Activated CD4-positive, alpha-beta T cell treated with anti-CD3 and anti-CD28 coated beads, Interleukin-2, Interleukin-4, amounts not matched to agents 100 ng/mL and 50 ng/mL, durations not matched to agents 16 hours and 8 hours (primary cell): ENCODE measurements at regions not wholly inside any gene's neighbourhood (a gene's known extent, or its start where the extent isn't known, plus 50 kb on each side); places are given as distances from the start of the nearest gene placed in this dataset.
"Not testable (repeated sequence)": the region's sequence is repeated elsewhere in the genome, so short reads cannot be mapped to it uniquely, and the experiment has no call there.

Experiments
- DNase-seq: peaks from one replicate; pipeline ENCODE4 v3.0.0-alpha.2; 2020; ENCODE audit warnings: low spot score

GRCh38 chr5:105167092-105167491, 1604.5 kb upstream of the NUDT12 start:
- no peak for DNase-seq

GRCh38 chr5:105163547-105163946, 1601.0 kb upstream of the NUDT12 start:
- no peak for DNase-seq

- DNase-seq, result not testable (repeated sequence)
These were observed 1600.0 kb upstream of the NUDT12 start for GRCh38 chr5:105162557-105162956.

- DNase-seq, result no peak
These were observed 1595.9 kb upstream of the NUDT12 start for GRCh38 chr5:105158526-105158925.

GRCh38 chr5:105150323-105150722, 1587.7 kb upstream of the NUDT12 start:
- no peak for DNase-seq

GRCh38 chr5:105146867-105147266, 1584.3 kb upstream of the NUDT12 start:
- no peak for DNase-seq

- DNase-seq, result no peak
These were observed 1582.6 kb upstream of the NUDT12 start for GRCh38 chr5:105145152-105145551.

GRCh38 chr5:105134328-105134727, 1571.7 kb upstream of the NUDT12 start:
- DNase-seq, result no peak

GRCh38 chr5:105133087-105133486, 1570.5 kb upstream of the NUDT12 start:
- no peak for DNase-seq

- DNase-seq, result no peak
These were observed 1570.0 kb upstream of the NUDT12 start for GRCh38 chr5:105132581-105132980.

GRCh38 chr5:105131045-105131444, 1568.5 kb upstream of the NUDT12 start:
- DNase-seq, result no peak

- no peak for DNase-seq
These were observed 1539.0 kb upstream of the NUDT12 start for GRCh38 chr5:105101577-105101976.

GRCh38 chr5:105088961-105089360, 1526.4 kb upstream of the NUDT12 start:
- DNase-seq, result no peak

GRCh38 chr5:105088102-105088501, 1525.5 kb upstream of the NUDT12 start:
- no peak for DNase-seq

- no peak for DNase-seq
These were observed 1495.3 kb upstream of the NUDT12 start for GRCh38 chr5:105057893-105058292.

- DNase-seq, result no peak
These were observed 1494.4 kb upstream of the NUDT12 start for GRCh38 chr5:105057001-105057436.

- DNase-seq, result no peak
These were observed 1491.8 kb upstream of the NUDT12 start for GRCh38 chr5:105054406-105054805.

- DNase-seq, result no peak
These were observed 1480.0 kb upstream of the NUDT12 start for GRCh38 chr5:105042623-105043022.

- DNase-seq, result not testable (repeated sequence)
These were observed 1474.2 kb upstream of the NUDT12 start for GRCh38 chr5:105036814-105037213.

GRCh38 chr5:105034401-105034763, 1471.8 kb upstream of the NUDT12 start:
- DNase-seq, result no peak

- DNase-seq, result no peak
These were observed 1471.2 kb upstream of the NUDT12 start for GRCh38 chr5:105033637-105034400.

- no peak for DNase-seq
These were observed 1470.3 kb upstream of the NUDT12 start for GRCh38 chr5:105032917-105033316.

GRCh38 chr5:105030153-105030552, 1467.6 kb upstream of the NUDT12 start:
- DNase-seq, result no peak

- DNase-seq, result no peak
These were observed 1452.5 kb upstream of the NUDT12 start for GRCh38 chr5:105015098-105015497.
